SU-DHL-6 (cell line): ENCODE measurements at regions not wholly inside any gene's neighbourhood (a gene's known extent, or its start where the extent isn't known, plus 50 kb on each side); places are given as distances from the start of the nearest gene placed in this dataset.

Experiments used
- CTCF ChIP-seq: fragments of 200-600 bp; sonication (generic); IDR thresholded peaks from one replicate; pipeline ENCODE4 v1.5.1; 2017; ENCODE audit warnings: antibody characterized with exemption, mild to moderate bottlenecking, low read length, moderate library complexity; ENCODE audit not compliant: insufficient read depth, poor library complexity, severe bottlenecking
- EZH2phosphoT487 ChIP-seq: fragments of 200-600 bp; sonication (generic), shearing (Covaris generic); conservative IDR thresholded peaks from 2 replicates; pipeline ENCODE4 v1.6.1; 2018; ENCODE audit warnings: mild to moderate bottlenecking, antibody characterized with exemption, low read length, moderate library complexity, mixed read lengths

GRCh38 chr5:28751396-28751795, 1713.0 kb upstream of the CDH9 start:
- TF ChIP-seq CTCF = no peak
- TF ChIP-seq EZH2phosphoT487 = no peak
